Endothelial cell of umbilical vein (primary cell): ENCODE measurements at regions not wholly inside any gene's neighbourhood (a gene's known extent, or its start where the extent isn't known, plus 50 kb on each side); places are given as distances from the start of the nearest gene placed in this dataset.

Experiments
- BruUV-seq: library from RNA; stranded (reverse); fragments of 400-500 nt; replicated peaks from 2 replicates; lab custom pipeline; 2021; lab: Mats Ljungman, UMichigan
- CTCF ChIA-PET: fragments of 300-600, 350-600 bp; sonication (Branson Sonifier 250); formaldehyde crosslinking; loops from one replicate; lab custom pipeline; 2021; ENCODE audit warnings: antibody characterized with exemption, inconsistent platforms; lab: Charles Lee
- POLR2A ChIA-PET: fragments of 300-600, 350-600 bp; sonication (Branson Sonifier 250); formaldehyde crosslinking; loops from one replicate; lab custom pipeline; 2021; ENCODE audit warnings: antibody characterized with exemption, inconsistent platforms; lab: Charles Lee
- DNase-seq: peaks from one replicate; pipeline ENCODE4 v3.0.0-alpha.2; 2011; ENCODE audit warnings: low read depth, low spot score
- FAIRE-seq: peaks from 2 replicates; lab custom pipeline; 2011; peaks lifted over from hg19 to GRCh38; lab: Jason Lieb, UNC
- H2AFZ ChIP-seq: 2 replicates; pipeline ENCODE4 v1.6.0; 2012; ENCODE audit warnings: low read depth, low read length, control low read depth, inconsistent platforms
- H3K27ac ChIP-seq: 2 replicates; pipeline ENCODE4 v1.5.1; 2011; ENCODE audit warnings: low read depth, mild to moderate bottlenecking, control low read depth, low read length, moderate library complexity; ENCODE audit not compliant: insufficient read depth
- H3K27me3 ChIP-seq, 2 experiments: 2 replicates each; pipeline versions ENCODE4 v1.6.0 to v1.6.1; 2011; ENCODE audit warnings: low read length in 2 of 2, mixed read lengths in 1 of 2; ENCODE audit not compliant: control insufficient read depth in 2 of 2, insufficient read depth in 2 of 2
- H3K36me3 ChIP-seq, 2 experiments: 2 replicates in 1 of 2; 3 replicates in 1 of 2; pipeline ENCODE4 v1.5.1; 2011; ENCODE audit warnings: low read length in 2 of 2, mild to moderate bottlenecking in 1 of 2, moderate library complexity in 1 of 2; ENCODE audit not compliant: control insufficient read depth in 2 of 2, insufficient read depth in 2 of 2; ENCODE audit errors: extremely low read depth in 1 of 2
- H3K4me1 ChIP-seq: 3 replicates; pipeline ENCODE4 v1.5.1; 2011; ENCODE audit warnings: mild to moderate bottlenecking, low read length; ENCODE audit not compliant: control insufficient read depth, insufficient read depth; ENCODE audit errors: extremely low read depth
- H3K4me2 ChIP-seq: 2 replicates; pipeline ENCODE4 v1.6.1; 2011; ENCODE audit warnings: low read length, control low read depth, mixed read lengths; ENCODE audit not compliant: insufficient read depth
- H3K4me3 ChIP-seq, 3 experiments: fragments of 200-600 bp in 1 of 3; sonication (generic), shearing (Covaris generic) in 1 of 3; replicated peaks in 1 of 3; 2 replicates each; pipeline ENCODE4 v1.5.1; 2011 to 2016; ENCODE audit warnings: control low read depth in 3 of 3, low read length in 3 of 3, mild to moderate bottlenecking in 2 of 3, inconsistent platforms in 1 of 3, low read depth in 1 of 3, moderate library complexity in 1 of 3; ENCODE audit not compliant: insufficient read depth in 1 of 3
- H3K79me2 ChIP-seq: 2 replicates; pipeline ENCODE4 v1.6.0; 2012; ENCODE audit warnings: low read length, inconsistent platforms; ENCODE audit not compliant: control insufficient read depth, insufficient read depth
- H3K9ac ChIP-seq: replicated peaks from 2 replicates; pipeline ENCODE3; 2011; ENCODE audit warnings: low read length, control low read depth; ENCODE audit not compliant: insufficient read depth; ENCODE audit errors: extremely low read depth
- H3K9me1 ChIP-seq: replicated peaks from 3 replicates; pipeline ENCODE4 v1.6.0; 2011; ENCODE audit warnings: mild to moderate bottlenecking, low read length; ENCODE audit not compliant: control insufficient read depth, insufficient read depth; ENCODE audit errors: extremely low read depth
- H3K9me3 ChIP-seq: replicated peaks from 2 replicates; pipeline ENCODE4 v1.5.1; 2012; ENCODE audit warnings: low read length, inconsistent platforms; ENCODE audit not compliant: control insufficient read depth, insufficient read depth
- H4K20me1 ChIP-seq: replicated peaks from 2 replicates; pipeline ENCODE3; 2011; ENCODE audit warnings: mild to moderate bottlenecking, low read length; ENCODE audit not compliant: control insufficient read depth, insufficient read depth; ENCODE audit errors: extremely low read depth
- CTCF ChIP-seq, 2 donors: IDR thresholded peaks; 1 replicate in 1 of 2; 2 replicates in 1 of 2; pipeline ENCODE4 v1.5.1; 2011; ENCODE audit warnings: low read length in 2 of 2, mild to moderate bottlenecking in 2 of 2, moderate library complexity in 2 of 2, control low read depth in 1 of 2, inconsistent platforms in 1 of 2, low read depth in 1 of 2; ENCODE audit not compliant: insufficient read depth in 1 of 2; ENCODE audit errors: extremely low read depth in 1 of 2
- EZH2 ChIP-seq: IDR thresholded peaks from 2 replicates; pipeline ENCODE4 v1.6.1; 2012; ENCODE audit warnings: borderline replicate concordance, low read depth, mild to moderate bottlenecking, moderate library complexity, low read length, inconsistent platforms; ENCODE audit not compliant: severe bottlenecking
- FOS ChIP-seq: IDR thresholded peaks from 2 replicates; pipeline ENCODE4 v1.6.1; 2011; ENCODE audit warnings: mild to moderate bottlenecking, low read length, moderate library complexity, borderline replicate concordance; ENCODE audit not compliant: insufficient read depth
- GATA2 ChIP-seq: IDR thresholded peaks from 2 replicates; pipeline ENCODE4 v1.7.0; 2011; ENCODE audit warnings: low read depth, mild to moderate bottlenecking, moderate library complexity, mixed read lengths, low read length; ENCODE audit not compliant: insufficient read length, insufficient read depth
- JUN ChIP-seq: IDR thresholded peaks from 2 replicates; pipeline ENCODE4 v1.6.1; 2011; ENCODE audit warnings: borderline replicate concordance, low read depth; ENCODE audit not compliant: insufficient read length, insufficient read depth
- MAX ChIP-seq: IDR thresholded peaks from 2 replicates; pipeline ENCODE4 v1.6.1; 2011; ENCODE audit not compliant: insufficient read depth, insufficient read length
- MYC ChIP-seq: IDR thresholded peaks from one replicate; pipeline ENCODE4 v1.6.1; 2011; ENCODE audit warnings: mild to moderate bottlenecking, low read depth, low read length
- POLR2A ChIP-seq: IDR thresholded peaks from 2 replicates; pipeline ENCODE4 v1.6.1; 2012; ENCODE audit warnings: low read depth, mild to moderate bottlenecking, control low read depth, low read length
- POLR2AphosphoS5 ChIP-seq: IDR thresholded peaks from 2 replicates; pipeline ENCODE4 v1.6.1; 2012; ENCODE audit warnings: low read depth, mild to moderate bottlenecking, control low read depth, low read length, moderate library complexity; ENCODE audit not compliant: insufficient read depth
- dilution Hi-C: fragments of 300-500 bp; cut with MboI; formaldehyde crosslinking; loops from one replicate; pipeline ENCODE4 v1.15.0; 2019; ENCODE audit warnings: low sequenced_read_pairs; ENCODE audit not compliant: extremely low pct_ligation_motif_present
- intact Hi-C: fragments of 100-400 bp; cut with micrococcal nuclease; formaldehyde crosslinking; loops from one replicate; pipeline ENCODE4 v1.10.0; 2022

GRCh38 chr1:88056881-88057280, 627.2 kb upstream of the PKN2 start:
- no peak overlapping the region for H3K27ac ChIP-seq
- dilution Hi-C loops: no loop called here
- H3K4me1 ChIP-seq: peaks cover 4% of the 10 kb centered on the region
- CTCF ChIA-PET: interaction anchor here (1.1 kb wide), 1 partner anchor 731 kb away, joined by 3 read pairs; no protein-coding TSS in a partner anchor
- H3K9me3 ChIP-seq: no peaks in the 10 kb centered on the region
- H3K27me3 ChIP-seq: no peaks in the 10 kb centered on the region
- H3K36me3 ChIP-seq: no peaks in the 10 kb centered on the region
- BruUV-seq: no TSS peak
- no peak for DNase-seq
- no peaks in the 10 kb centered on the region for H3K79me2 ChIP-seq
- no peak overlapping the region for H3K4me2 ChIP-seq
- H3K9ac ChIP-seq: no peak overlapping the region
- no peaks in the 10 kb centered on the region for H3K9me1 ChIP-seq
- intact Hi-C loops: no loop called here
- FAIRE-seq: no peak
- TF ChIP-seq GATA2: no peak
- TF ChIP-seq CTCF (IDR thresholded peaks at IDR 0.05; ENCODE audit: extremely low read depth in 1 of 2, insufficient read depth in 1 of 2, low read depth in 1 of 2, low read length in 2 of 2): no peak
- TF ChIP-seq FOS: no peak
- no peak for TF ChIP-seq JUN
- no peak for TF ChIP-seq POLR2AphosphoS5
- no peak for TF ChIP-seq MYC
- TF ChIP-seq MAX: no peak
- no peak for TF ChIP-seq POLR2A
- no peak for TF ChIP-seq EZH2
- H3K4me3 ChIP-seq: no peak overlapping the region
- no peaks in the 10 kb centered on the region for H4K20me1 ChIP-seq
- POLR2A ChIA-PET: no interaction called here
- no peak overlapping the region for H2AFZ ChIP-seq
